Psoas muscle (tissue), 7 donors: ENCODE measurements at regions not wholly inside any gene's neighbourhood (a gene's known extent, or its start where the extent isn't known, plus 50 kb on each side); places are given as distances from the start of the nearest gene placed in this dataset.
"Not testable (repeated sequence)": the region's sequence is repeated elsewhere in the genome, so short reads cannot be mapped to it uniquely, and the experiment has no call there.

Experiments used
- ATAC-seq, 4 donors: fragments of 200-7000 bp; cut with Tn5 transposase; one replicate each; pipeline ENCODE4 v1.9.1; 2020; ENCODE audit warnings: moderate library complexity in 3 of 4, mild to moderate bottlenecking in 2 of 4
- DNase-seq, 2 donors: peaks; one replicate each; pipeline ENCODE4 v3.0.0-alpha.2; 2020
- H3K27ac ChIP-seq: fragments of 200-600 bp; one replicate; pipeline ENCODE4 v1.8.0; 2022
- H3K27me3 ChIP-seq, 3 donors: fragments of 200-600 bp in 1 of 3; one replicate each; pipeline versions ENCODE4 v1.6.1 to v1.8.0; 2013 to 2022; ENCODE audit warnings: low read length in 2 of 3, mild to moderate bottlenecking in 2 of 3, moderate library complexity in 1 of 3; ENCODE audit not compliant: insufficient read depth in 3 of 3
- H3K36me3 ChIP-seq, 2 donors: fragments of 200-600 bp in 1 of 2; one replicate each; pipeline versions ENCODE4 v1.6.1 to v1.8.0; 2013 to 2022; ENCODE audit warnings: low read depth in 1 of 2, mild to moderate bottlenecking in 1 of 2, moderate library complexity in 1 of 2; ENCODE audit not compliant: insufficient read depth in 1 of 2
- H3K4me1 ChIP-seq: fragments of 200-600 bp; one replicate; pipeline ENCODE4 v1.8.0; 2022
- H3K4me3 ChIP-seq: fragments of 200-600 bp; one replicate; pipeline ENCODE4 v1.8.0; 2022; ENCODE audit warnings: mild to moderate bottlenecking
- H3K9me3 ChIP-seq: fragments of 200-600 bp; one replicate; pipeline ENCODE4 v1.8.0; 2022
- WGBS, 3 donors: extraction: QIAGEN DNeasy Blood & Tissue Kit; methylation state at CpG; one replicate each; pipeline versions ENCODE4 v1.1.6 to v1.1.7; 2013; 5-methylcytosine and 5-hydroxymethylcytosine counted together
- intact Hi-C, 2 donors: fragments of 100-400 bp; cut with DNase I; formaldehyde crosslinking; loops; one replicate each; pipeline versions ENCODE4 v1.11.0 to v1.14.2; 2022
- donor health status: healthy with polysubstance abuse.
- donor health status: DM: no; HTN: no; CAD: no; lungs with moderate emphysema.
- donor health status: Bipolar disorder and iron deficiency.
- donor health status: healthy.
- donor health status: DM: yes; HTN: yes; CAD: no.
- donor health status: DM: no; HTN: no; CAD: no.
- donor health status: DM: yes; HTN: yes; CAD: no.

- 83 to 88% (median 84%) methylated on average over 7 of the region's 7 CpGs for WGBS, 3 donors
- ATAC-seq, H3K4me1 ChIP-seq, H3K9me3 ChIP-seq, intact Hi-C loops, DNase-seq, H3K27me3 ChIP-seq, H3K4me3 ChIP-seq, H3K36me3 ChIP-seq, H3K27ac ChIP-seq: not testable (repeated sequence)
Observed at GRCh38 chr16:29137461-29137860, 152.6 kb downstream of the LAT start.

GRCh38 chr16:29136916-29137315 lies 152.1 kb downstream of the LAT start:
- DNase-seq, H3K27ac ChIP-seq, H3K36me3 ChIP-seq, intact Hi-C loops, H3K9me3 ChIP-seq, H3K4me3 ChIP-seq, H3K27me3 ChIP-seq, ATAC-seq, H3K4me1 ChIP-seq: not testable (repeated sequence)
- 78 to 84% (median 80%) methylated on average over 7 to 8 of the region's 8 CpGs for WGBS, 3 donors

GRCh38 chr16:29136046-29136696 lies 151.3 kb downstream of the LAT start:
- DNase-seq, H3K4me3 ChIP-seq, H3K4me1 ChIP-seq, H3K36me3 ChIP-seq, ATAC-seq, intact Hi-C loops, H3K9me3 ChIP-seq, H3K27me3 ChIP-seq, H3K27ac ChIP-seq: not testable (repeated sequence)
- 94 to 97% (median 97%) methylated on average over 4 of the region's 4 CpGs for WGBS, 3 donors

GRCh38 chr16:29135098-29135497 lies 150.2 kb downstream of the LAT start:
- H3K27ac ChIP-seq, H3K9me3 ChIP-seq, intact Hi-C loops, H3K27me3 ChIP-seq, ATAC-seq, H3K4me1 ChIP-seq, DNase-seq, H3K36me3 ChIP-seq, H3K4me3 ChIP-seq: not testable (repeated sequence)
- WGBS, 3 donors = 95 to 98% (median 98%) methylated on average over 6 of the region's 6 CpGs

GRCh38 chr16:29133681-29134430 lies 149.0 kb downstream of the LAT start:
- H3K4me1 ChIP-seq, H3K4me3 ChIP-seq, intact Hi-C loops, H3K9me3 ChIP-seq, H3K36me3 ChIP-seq, H3K27me3 ChIP-seq, H3K27ac ChIP-seq, DNase-seq, ATAC-seq: not testable (repeated sequence)
- WGBS, 3 donors = 73 to 77% (median 75%) methylated on average over 21 to 25 of the region's 25 CpGs

GRCh38 chr16:29132869-29133268 lies 148.0 kb downstream of the LAT start:
- 85 to 93% (median 87%) methylated on average over 12 to 14 of the region's 19 CpGs for WGBS, 3 donors

GRCh38 chr16:29132444-29132843 lies 147.6 kb downstream of the LAT start:
- not testable (repeated sequence) for H3K27ac ChIP-seq
- 82 to 84% (median 84%) methylated on average over 10 to 14 of the region's 14 CpGs for WGBS, 3 donors

More at GRCh38 chr16:29132869-29133268, 148.0 kb downstream of the LAT start:
- DNase-seq, H3K27me3 ChIP-seq, H3K9me3 ChIP-seq, intact Hi-C loops, H3K4me1 ChIP-seq, ATAC-seq, H3K27ac ChIP-seq, H3K36me3 ChIP-seq, H3K4me3 ChIP-seq: not testable (repeated sequence)

GRCh38 chr16:29130901-29131851 lies 146.3 kb downstream of the LAT start:
- peak overlapping the region; percentile 23 for H3K27ac ChIP-seq
- H3K9me3 ChIP-seq, H3K4me1 ChIP-seq, H3K36me3 ChIP-seq, DNase-seq, H3K4me3 ChIP-seq, H3K27me3 ChIP-seq, intact Hi-C loops: not testable (repeated sequence)
- peak; percentile 28 to 38 (median 30) for ATAC-seq
- WGBS, 3 donors = 21 to 32% (median 28%) methylated on average over 20 to 33 of the region's 33 CpGs

More at GRCh38 chr16:29132444-29132843, 147.6 kb downstream of the LAT start:
- H3K36me3 ChIP-seq, H3K4me1 ChIP-seq, DNase-seq, ATAC-seq, intact Hi-C loops, H3K27me3 ChIP-seq, H3K9me3 ChIP-seq, H3K4me3 ChIP-seq: not testable (repeated sequence)

- WGBS, 3 donors = 60 to 73% (median 71%) methylated on average over 16 to 25 of the region's 25 CpGs
- intact Hi-C loops, H3K36me3 ChIP-seq, H3K27me3 ChIP-seq, H3K27ac ChIP-seq, H3K4me1 ChIP-seq, H3K4me3 ChIP-seq, H3K9me3 ChIP-seq, DNase-seq: not testable (repeated sequence)
- ATAC-seq = peak in 1 of 4 donors; percentile 21
Observed at GRCh38 chr16:29130131-29130711, 145.4 kb downstream of the LAT start.

GRCh38 chr16:29129458-29130038 lies 144.7 kb downstream of the LAT start:
- H3K27ac ChIP-seq, intact Hi-C loops, H3K9me3 ChIP-seq, H3K27me3 ChIP-seq, H3K36me3 ChIP-seq, H3K4me1 ChIP-seq, H3K4me3 ChIP-seq: not testable (repeated sequence)
- DNase-seq = peak; percentile 61 to 71
- WGBS, 3 donors = 35 to 50% (median 49%) methylated on average over 15 to 18 of the region's 18 CpGs
- ATAC-seq = peak in 3 of 4 donors; percentile 37 to 61 (median 53)
